ENCODE measurements at regions not wholly inside any gene's neighbourhood (a gene's known extent, or its start where the extent isn't known, plus 50 kb on each side); places are given as distances from the start of the nearest gene placed in this dataset.
A peak's percentile ranks its signal among the peaks of the same experiment; 100 is the strongest.

DNA sequence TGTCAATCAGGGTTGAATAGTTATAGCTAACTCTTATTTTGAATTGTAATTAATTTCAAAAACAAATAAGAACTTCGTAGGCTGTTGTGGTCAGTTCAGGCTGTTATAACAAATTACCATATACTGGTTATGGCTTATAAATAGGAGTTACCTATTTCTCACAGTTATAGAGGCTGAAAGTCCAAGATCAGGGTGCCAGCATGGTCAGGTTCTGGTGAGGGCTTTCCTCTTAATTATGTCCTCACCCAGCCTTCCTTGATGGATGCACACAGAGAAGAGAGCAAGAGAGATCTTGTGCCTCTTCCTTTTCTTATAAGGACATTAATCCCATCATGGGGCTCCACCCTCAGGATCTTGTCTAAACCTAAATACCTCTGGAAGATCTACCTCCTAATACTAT lies 265.9 kb upstream of the SUCLG2 start:
- TF ChIP-seq POLR2A (IDR thresholded peaks at IDR 0.05; ENCODE audit: extremely low read depth, insufficient read length): no peak
- TF ChIP-seq, protein P1, sequence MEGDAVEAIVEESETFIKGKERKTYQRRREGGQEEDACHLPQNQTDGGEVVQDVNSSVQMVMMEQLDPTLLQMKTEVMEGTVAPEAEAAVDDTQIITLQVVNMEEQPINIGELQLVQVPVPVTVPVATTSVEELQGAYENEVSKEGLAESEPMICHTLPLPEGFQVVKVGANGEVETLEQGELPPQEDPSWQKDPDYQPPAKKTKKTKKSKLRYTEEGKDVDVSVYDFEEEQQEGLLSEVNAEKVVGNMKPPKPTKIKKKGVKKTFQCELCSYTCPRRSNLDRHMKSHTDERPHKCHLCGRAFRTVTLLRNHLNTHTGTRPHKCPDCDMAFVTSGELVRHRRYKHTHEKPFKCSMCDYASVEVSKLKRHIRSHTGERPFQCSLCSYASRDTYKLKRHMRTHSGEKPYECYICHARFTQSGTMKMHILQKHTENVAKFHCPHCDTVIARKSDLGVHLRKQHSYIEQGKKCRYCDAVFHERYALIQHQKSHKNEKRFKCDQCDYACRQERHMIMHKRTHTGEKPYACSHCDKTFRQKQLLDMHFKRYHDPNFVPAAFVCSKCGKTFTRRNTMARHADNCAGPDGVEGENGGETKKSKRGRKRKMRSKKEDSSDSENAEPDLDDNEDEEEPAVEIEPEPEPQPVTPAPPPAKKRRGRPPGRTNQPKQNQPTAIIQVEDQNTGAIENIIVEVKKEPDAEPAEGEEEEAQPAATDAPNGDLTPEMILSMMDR (IDR thresholded peaks at IDR 0.05; ENCODE audit: low read depth, low read length): no peak
- TF ChIP-seq, protein P2, sequence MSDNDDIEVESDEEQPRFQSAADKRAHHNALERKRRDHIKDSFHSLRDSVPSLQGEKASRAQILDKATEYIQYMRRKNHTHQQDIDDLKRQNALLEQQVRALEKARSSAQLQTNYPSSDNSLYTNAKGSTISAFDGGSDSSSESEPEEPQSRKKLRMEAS (IDR thresholded peaks at IDR 0.05; ENCODE audit: low read depth, low read length): no peak
- TF ChIP-seq MYC (IDR thresholded peaks at IDR 0.05; ENCODE audit: low read depth, low read length): no peak
- no peak for DNase-seq (ENCODE audit: low read depth)
- no peak overlapping the region for H3K4me3 ChIP-seq (ENCODE audit: low read depth, low read length)

DNA sequence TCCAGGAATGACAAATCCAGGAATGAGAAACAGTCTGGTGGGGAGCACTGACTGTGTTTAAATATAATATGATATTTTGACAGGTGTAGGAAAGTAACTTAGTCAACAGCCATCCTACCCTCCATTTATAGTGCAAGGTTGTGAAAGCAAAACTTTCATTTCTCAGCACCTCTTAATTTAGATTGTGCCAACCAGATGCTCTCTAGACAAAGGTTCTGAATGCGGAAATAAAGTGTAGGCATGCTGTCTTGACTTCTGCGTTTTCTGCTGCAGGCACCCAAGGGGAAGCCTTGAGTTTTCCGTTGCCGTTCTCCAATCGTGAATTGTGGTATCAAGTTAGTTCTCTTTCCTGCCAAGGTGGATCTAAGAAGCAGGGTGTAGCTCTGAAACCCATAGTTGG lies 261.9 kb upstream of the SUCLG2 start:
- TF ChIP-seq, protein P2 (IDR thresholded peaks at IDR 0.05; ENCODE audit: low read depth, low read length): no peak
- no peak for TF ChIP-seq MYC (IDR thresholded peaks at IDR 0.05; ENCODE audit: low read depth, low read length)
- TF ChIP-seq, protein P1 (IDR thresholded peaks at IDR 0.05; ENCODE audit: low read depth, low read length): no peak
- TF ChIP-seq POLR2A (IDR thresholded peaks at IDR 0.05; ENCODE audit: extremely low read depth, insufficient read length): no peak
- H3K4me3 ChIP-seq (ENCODE audit: low read depth, low read length): no peak overlapping the region
- DNase-seq (ENCODE audit: low read depth): no peak

DNA sequence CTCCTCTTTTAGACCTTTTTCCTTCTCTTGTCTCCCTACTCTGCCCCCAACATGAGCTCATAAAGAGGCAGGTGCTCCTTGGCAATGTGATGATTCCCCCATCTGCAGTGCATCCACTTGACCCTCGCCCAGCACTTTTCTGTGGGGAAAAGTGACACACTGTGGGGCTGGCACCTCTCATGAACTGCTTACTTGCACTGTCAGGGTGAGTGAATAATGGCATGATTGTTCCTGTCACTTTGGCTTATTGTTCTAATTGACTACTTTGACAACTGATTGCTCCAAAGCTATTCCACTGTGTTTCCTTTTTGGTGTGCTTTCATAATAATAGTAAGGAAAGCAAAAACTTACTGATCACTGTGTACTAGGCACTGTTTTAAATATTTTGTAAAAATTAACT lies 253.3 kb upstream of the SUCLG2 start:
- no peak overlapping the region for H3K4me3 ChIP-seq (ENCODE audit: low read depth, low read length)
- TF ChIP-seq, protein P1 (IDR thresholded peaks at IDR 0.05; ENCODE audit: low read depth, low read length): no peak
- TF ChIP-seq, protein P2 (IDR thresholded peaks at IDR 0.05; ENCODE audit: low read depth, low read length): no peak
- no peak for TF ChIP-seq POLR2A (IDR thresholded peaks at IDR 0.05; ENCODE audit: extremely low read depth, insufficient read length)
- no peak for TF ChIP-seq MYC (IDR thresholded peaks at IDR 0.05; ENCODE audit: low read depth, low read length)
- no peak for DNase-seq (ENCODE audit: low read depth)

DNA sequence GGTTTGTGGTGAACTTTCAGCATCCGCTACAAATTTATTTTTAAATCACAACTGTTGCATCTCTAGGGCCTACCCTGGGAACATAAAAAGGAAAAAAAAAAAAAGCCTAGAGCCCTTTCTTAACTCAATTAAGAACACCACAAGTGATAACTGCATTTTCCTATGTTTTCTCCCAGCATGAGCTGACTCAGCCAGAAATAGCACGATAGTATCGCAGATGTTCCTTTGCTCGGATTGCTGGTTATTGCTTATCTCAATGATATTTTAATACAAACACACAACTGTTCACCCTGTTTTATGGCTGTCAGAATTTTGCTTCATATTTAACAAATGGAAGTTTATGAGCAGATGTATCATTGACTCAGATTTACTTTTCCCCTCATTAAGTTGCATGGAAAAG lies 251.8 kb upstream of the SUCLG2 start:
- no peak for DNase-seq (ENCODE audit: low read depth)
- TF ChIP-seq, protein P1 (IDR thresholded peaks at IDR 0.05; ENCODE audit: low read depth, low read length): no peak
- TF ChIP-seq, protein P2 (IDR thresholded peaks at IDR 0.05; ENCODE audit: low read depth, low read length): no peak
- no peak for TF ChIP-seq POLR2A (IDR thresholded peaks at IDR 0.05; ENCODE audit: extremely low read depth, insufficient read length)
- no peak for TF ChIP-seq MYC (IDR thresholded peaks at IDR 0.05; ENCODE audit: low read depth, low read length)
- no peak overlapping the region for H3K4me3 ChIP-seq (ENCODE audit: low read depth, low read length)

DNA sequence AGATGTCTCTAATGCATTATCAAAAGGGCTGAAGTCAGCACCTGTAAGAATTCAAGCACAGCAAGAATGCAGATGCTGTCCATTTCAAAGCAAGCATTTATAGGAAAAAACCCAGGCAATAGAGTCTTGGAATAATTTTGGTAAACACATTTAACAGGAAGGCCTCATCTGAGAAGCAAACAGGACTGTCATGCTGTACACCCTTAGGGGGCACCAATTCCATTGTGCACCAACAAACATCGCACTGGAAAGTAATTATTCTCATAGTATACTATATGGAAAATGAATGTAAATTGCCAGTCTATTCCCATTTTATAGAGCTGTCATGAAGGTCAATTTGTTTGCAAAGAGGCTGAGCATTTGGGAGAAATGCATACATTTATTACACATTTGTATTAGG lies 247.3 kb upstream of the SUCLG2 start:
- H3K4me3 ChIP-seq (ENCODE audit: low read depth, low read length): no peak overlapping the region
- DNase-seq (ENCODE audit: low read depth): peak; percentile 1
- TF ChIP-seq POLR2A (IDR thresholded peaks at IDR 0.05; ENCODE audit: extremely low read depth, insufficient read length) (no peak), MYC (IDR thresholded peaks at IDR 0.05; ENCODE audit: low read depth, low read length) (no peak)
- TF ChIP-seq, protein P1 (IDR thresholded peaks at IDR 0.05; ENCODE audit: low read depth, low read length): peak; percentile 6

DNA sequence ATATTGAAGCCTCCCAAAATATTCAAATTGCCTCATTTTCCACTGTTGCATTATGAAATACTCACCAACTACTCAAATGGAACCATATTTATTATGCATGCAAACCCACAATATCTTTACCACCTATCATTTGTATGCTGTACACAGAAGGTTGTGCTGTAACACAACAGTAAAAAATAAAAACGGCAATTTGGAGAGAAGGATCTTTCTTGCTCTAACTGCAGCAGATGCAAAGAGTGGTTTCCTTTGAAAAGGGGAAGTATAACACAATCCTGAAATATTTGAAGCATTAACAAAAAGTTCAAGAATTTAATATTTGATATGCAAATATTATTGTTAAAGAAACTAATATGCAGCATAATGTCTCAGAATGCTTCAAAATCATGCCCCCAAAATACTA lies 244.5 kb upstream of the SUCLG2 start:
- TF ChIP-seq, protein P1 (IDR thresholded peaks at IDR 0.05; ENCODE audit: low read depth, low read length): no peak
- TF ChIP-seq POLR2A (IDR thresholded peaks at IDR 0.05; ENCODE audit: extremely low read depth, insufficient read length): no peak
- TF ChIP-seq, protein P2 (IDR thresholded peaks at IDR 0.05; ENCODE audit: low read depth, low read length): no peak
- no peak overlapping the region for H3K4me3 ChIP-seq (ENCODE audit: low read depth, low read length)
- DNase-seq (ENCODE audit: low read depth): peak; percentile 1

Data from NB4 (cell line).